ENCODE measurements at regions not wholly inside any gene's neighbourhood (a gene's known extent, or its start where the extent isn't known, plus 50 kb on each side); places are given as distances from the start of the nearest gene placed in this dataset.

DNA sequence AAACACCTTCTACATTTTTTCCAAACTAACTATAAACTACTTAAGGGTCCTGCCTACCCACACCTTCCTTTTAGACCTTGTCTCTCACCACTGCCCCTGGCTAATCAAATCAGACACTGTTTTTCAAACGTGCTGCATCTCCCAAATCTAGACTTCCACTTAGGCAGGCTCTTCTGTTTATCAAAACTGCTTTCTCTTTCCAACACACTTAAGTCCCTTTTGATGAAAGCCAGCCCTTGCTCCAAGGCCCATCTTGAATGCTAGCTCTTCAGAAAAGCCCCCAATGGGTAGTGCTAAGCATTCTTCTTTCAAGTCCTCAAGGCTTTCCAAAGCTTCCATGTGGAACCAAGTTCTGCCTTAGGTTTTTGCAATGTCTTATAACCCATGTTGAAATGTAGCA lies 888.3 kb downstream of the TUSC7 start:
- no peak for TF ChIP-seq CTCF (IDR thresholded peaks at IDR 0.05; ENCODE audit: low read depth, low read length)
- no peak for TF ChIP-seq MAX (IDR thresholded peaks at IDR 0.05; ENCODE audit: low read depth, low read length)
- TF ChIP-seq MYC (IDR thresholded peaks at IDR 0.05; ENCODE audit: low read depth, low read length), result no peak
- no peak for TF ChIP-seq POLR2A (IDR thresholded peaks at IDR 0.05; ENCODE audit: extremely low read depth, insufficient read length)
- DNase-seq (ENCODE audit: low read depth), result no peak
- H3K4me3 ChIP-seq (ENCODE audit: low read depth, low read length), result no peak overlapping the region

DNA sequence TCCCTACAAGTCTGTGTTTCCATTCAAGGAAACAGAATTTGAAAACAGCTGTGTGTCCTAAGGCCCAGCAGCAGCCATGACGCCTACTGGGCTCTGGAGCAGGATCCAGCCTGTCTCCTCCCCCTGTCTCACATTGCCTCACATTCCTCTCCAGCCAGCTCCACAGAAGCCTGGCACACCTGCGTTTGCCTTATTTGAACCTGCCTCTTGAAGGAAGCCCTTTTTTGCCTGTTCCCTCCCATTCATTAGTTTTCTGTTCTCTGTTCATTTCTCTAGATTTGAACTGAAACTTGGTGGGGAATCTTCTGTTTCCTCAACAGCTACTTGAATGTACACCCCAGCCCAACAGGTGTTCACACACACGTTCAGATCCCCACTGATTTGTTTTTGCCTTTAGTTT lies 890.5 kb downstream of the TUSC7 start:
- no peak for DNase-seq (ENCODE audit: low read depth)
- TF ChIP-seq MYC (IDR thresholded peaks at IDR 0.05; ENCODE audit: low read depth, low read length), result no peak
- no peak for TF ChIP-seq CTCF (IDR thresholded peaks at IDR 0.05; ENCODE audit: low read depth, low read length)
- TF ChIP-seq POLR2A (IDR thresholded peaks at IDR 0.05; ENCODE audit: extremely low read depth, insufficient read length), result no peak
- TF ChIP-seq MAX (IDR thresholded peaks at IDR 0.05; ENCODE audit: low read depth, low read length), result no peak
- no peak overlapping the region for H3K4me3 ChIP-seq (ENCODE audit: low read depth, low read length)

- no peak for TF ChIP-seq CTCF (IDR thresholded peaks at IDR 0.05; ENCODE audit: low read depth, low read length)
- no peak for DNase-seq (ENCODE audit: low read depth)
These were observed 891.1 kb downstream of the TUSC7 start for GRCh38 chr3:117600666-117601065.

DNA sequence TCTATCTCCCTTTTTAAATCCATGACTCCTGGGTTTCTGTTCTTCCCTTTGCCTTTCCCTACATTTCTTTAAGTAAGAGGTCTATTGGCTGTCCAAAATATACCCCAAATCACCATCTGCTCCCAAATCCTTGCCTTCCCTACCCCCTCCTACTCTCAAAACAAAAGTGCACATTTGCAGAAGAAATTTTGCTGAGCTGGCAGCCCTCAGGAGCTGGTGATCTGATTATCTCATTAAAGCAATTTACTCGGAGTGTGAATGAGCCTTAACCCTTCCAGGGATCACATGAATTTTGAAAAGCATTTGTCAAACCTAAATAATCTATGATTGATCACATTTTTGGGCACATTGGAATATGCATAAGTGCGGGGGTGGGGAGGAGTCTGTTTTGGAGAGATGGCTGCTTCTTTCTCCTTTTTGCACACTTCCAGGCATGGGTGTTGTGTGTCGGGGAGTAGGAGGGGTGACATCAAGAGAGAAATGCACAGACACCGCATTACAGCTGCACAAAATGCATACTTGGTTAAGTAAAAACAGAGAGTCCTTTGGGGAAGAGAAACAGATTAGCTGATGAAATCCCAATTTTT lies 892.6 kb downstream of the TUSC7 start:
- no peak for DNase-seq (ENCODE audit: low read depth)
- H3K4me3 ChIP-seq (ENCODE audit: low read depth, low read length), result no peak overlapping the region
- TF ChIP-seq POLR2A (IDR thresholded peaks at IDR 0.05; ENCODE audit: extremely low read depth, insufficient read length) (no peak), MAX (IDR thresholded peaks at IDR 0.05; ENCODE audit: low read depth, low read length) (no peak), MYC (IDR thresholded peaks at IDR 0.05; ENCODE audit: low read depth, low read length) (no peak), CTCF (IDR thresholded peaks at IDR 0.05; ENCODE audit: low read depth, low read length) (no peak)

More at GRCh38 chr3:117600666-117601065, 891.1 kb downstream of the TUSC7 start:
- no peak overlapping the region for H3K4me3 ChIP-seq (ENCODE audit: low read depth, low read length)

GRCh38 chr3:117603097-117603496 lies 893.5 kb downstream of the TUSC7 start:
- peak; percentile 4 for DNase-seq (ENCODE audit: low read depth)
- no peak for TF ChIP-seq CTCF (IDR thresholded peaks at IDR 0.05; ENCODE audit: low read depth, low read length)
- TF ChIP-seq MAX (IDR thresholded peaks at IDR 0.05; ENCODE audit: low read depth, low read length), result no peak
- no peak for TF ChIP-seq MYC (IDR thresholded peaks at IDR 0.05; ENCODE audit: low read depth, low read length)
- TF ChIP-seq POLR2A (IDR thresholded peaks at IDR 0.05; ENCODE audit: extremely low read depth, insufficient read length), result no peak
- no peak overlapping the region for H3K4me3 ChIP-seq (ENCODE audit: low read depth, low read length)

- TF ChIP-seq MYC (IDR thresholded peaks at IDR 0.05; ENCODE audit: low read depth, low read length) (no peak), POLR2A (IDR thresholded peaks at IDR 0.05; ENCODE audit: extremely low read depth, insufficient read length) (no peak)
- no peak overlapping the region for H3K4me3 ChIP-seq (ENCODE audit: low read depth, low read length)
- no peak for DNase-seq (ENCODE audit: low read depth)
These were observed 897.3 kb downstream of the TUSC7 start for GRCh38 chr3:117606866-117607265.
